ENCODE measurements at regions not wholly inside any gene's neighbourhood (a gene's known extent, or its start where the extent isn't known, plus 50 kb on each side); places are given as distances from the start of the nearest gene placed in this dataset.

DNA sequence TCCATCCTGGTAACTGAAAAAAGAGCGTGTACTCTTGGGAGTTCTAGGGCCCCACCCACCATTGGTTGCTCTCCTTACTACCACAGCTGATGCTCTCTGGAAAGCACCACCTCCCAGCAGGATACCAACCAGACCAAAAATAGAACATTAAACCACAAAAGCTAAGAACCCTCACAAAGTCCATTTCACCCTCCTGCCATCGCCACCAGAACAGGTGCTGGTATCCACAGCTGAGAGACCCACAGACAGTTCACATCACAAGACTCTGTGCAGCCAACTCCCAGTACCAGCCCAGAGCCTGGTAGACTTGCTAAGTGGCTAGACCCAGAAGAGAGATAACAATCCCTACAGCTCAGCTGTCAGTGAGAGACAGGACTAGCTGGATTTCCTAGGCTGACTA, 240.6 kb downstream of the PABPC4L start:
- H3K9me3 ChIP-seq (ENCODE audit: control insufficient read depth, insufficient read depth, low read depth, low read length), result no peaks in the 10 kb centered on the region
- BruUV-seq (replicated peaks), result no TSS peak
- no peak overlapping the region for H3K4me3 ChIP-seq (ENCODE audit: low read depth in 2 of 2, low read length in 2 of 2)
- CTCF ChIA-PET, result no interaction called here
- H3K4me1 ChIP-seq (ENCODE audit: control insufficient read depth, insufficient read depth, low read length), result no peaks in the 10 kb centered on the region
- H3K27me3 ChIP-seq (ENCODE audit: control insufficient read depth, insufficient read depth, low read length), result no peaks in the 10 kb centered on the region
- H3K36me3 ChIP-seq (ENCODE audit: control insufficient read depth, insufficient read depth, low read length), result no peaks in the 10 kb centered on the region
- intact Hi-C loops (cut with micrococcal nuclease; ENCODE audit: unreplicated experiment) (no loop called here), in situ Hi-C loops (cut with HindIII; ENCODE audit: low pct_unique_long_range_greater_than_20kb, low sequenced_read_pairs) (no loop called here)
- POLR2A ChIA-PET, result no interaction called here
- TF ChIP-seq POLR2AphosphoS5 (IDR thresholded peaks at IDR 0.05; ENCODE audit: low read depth, low read length), result no peak
- no peak for TF ChIP-seq SIN3A (IDR thresholded peaks at IDR 0.05; ENCODE audit: borderline replicate concordance, insufficient read depth, low read depth, low read length)
- TF ChIP-seq, protein P1, sequence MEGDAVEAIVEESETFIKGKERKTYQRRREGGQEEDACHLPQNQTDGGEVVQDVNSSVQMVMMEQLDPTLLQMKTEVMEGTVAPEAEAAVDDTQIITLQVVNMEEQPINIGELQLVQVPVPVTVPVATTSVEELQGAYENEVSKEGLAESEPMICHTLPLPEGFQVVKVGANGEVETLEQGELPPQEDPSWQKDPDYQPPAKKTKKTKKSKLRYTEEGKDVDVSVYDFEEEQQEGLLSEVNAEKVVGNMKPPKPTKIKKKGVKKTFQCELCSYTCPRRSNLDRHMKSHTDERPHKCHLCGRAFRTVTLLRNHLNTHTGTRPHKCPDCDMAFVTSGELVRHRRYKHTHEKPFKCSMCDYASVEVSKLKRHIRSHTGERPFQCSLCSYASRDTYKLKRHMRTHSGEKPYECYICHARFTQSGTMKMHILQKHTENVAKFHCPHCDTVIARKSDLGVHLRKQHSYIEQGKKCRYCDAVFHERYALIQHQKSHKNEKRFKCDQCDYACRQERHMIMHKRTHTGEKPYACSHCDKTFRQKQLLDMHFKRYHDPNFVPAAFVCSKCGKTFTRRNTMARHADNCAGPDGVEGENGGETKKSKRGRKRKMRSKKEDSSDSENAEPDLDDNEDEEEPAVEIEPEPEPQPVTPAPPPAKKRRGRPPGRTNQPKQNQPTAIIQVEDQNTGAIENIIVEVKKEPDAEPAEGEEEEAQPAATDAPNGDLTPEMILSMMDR (IDR thresholded peaks at IDR 0.05), result no peak
- TF ChIP-seq, protein P2, sequence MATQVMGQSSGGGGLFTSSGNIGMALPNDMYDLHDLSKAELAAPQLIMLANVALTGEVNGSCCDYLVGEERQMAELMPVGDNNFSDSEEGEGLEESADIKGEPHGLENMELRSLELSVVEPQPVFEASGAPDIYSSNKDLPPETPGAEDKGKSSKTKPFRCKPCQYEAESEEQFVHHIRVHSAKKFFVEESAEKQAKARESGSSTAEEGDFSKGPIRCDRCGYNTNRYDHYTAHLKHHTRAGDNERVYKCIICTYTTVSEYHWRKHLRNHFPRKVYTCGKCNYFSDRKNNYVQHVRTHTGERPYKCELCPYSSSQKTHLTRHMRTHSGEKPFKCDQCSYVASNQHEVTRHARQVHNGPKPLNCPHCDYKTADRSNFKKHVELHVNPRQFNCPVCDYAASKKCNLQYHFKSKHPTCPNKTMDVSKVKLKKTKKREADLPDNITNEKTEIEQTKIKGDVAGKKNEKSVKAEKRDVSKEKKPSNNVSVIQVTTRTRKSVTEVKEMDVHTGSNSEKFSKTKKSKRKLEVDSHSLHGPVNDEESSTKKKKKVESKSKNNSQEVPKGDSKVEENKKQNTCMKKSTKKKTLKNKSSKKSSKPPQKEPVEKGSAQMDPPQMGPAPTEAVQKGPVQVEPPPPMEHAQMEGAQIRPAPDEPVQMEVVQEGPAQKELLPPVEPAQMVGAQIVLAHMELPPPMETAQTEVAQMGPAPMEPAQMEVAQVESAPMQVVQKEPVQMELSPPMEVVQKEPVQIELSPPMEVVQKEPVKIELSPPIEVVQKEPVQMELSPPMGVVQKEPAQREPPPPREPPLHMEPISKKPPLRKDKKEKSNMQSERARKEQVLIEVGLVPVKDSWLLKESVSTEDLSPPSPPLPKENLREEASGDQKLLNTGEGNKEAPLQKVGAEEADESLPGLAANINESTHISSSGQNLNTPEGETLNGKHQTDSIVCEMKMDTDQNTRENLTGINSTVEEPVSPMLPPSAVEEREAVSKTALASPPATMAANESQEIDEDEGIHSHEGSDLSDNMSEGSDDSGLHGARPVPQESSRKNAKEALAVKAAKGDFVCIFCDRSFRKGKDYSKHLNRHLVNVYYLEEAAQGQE (IDR thresholded peaks at IDR 0.05; ENCODE audit: insufficient read depth in 1 of 2, low read depth in 2 of 2, low read length in 1 of 2), result no peak
- TF ChIP-seq TCF7L2 (IDR thresholded peaks at IDR 0.05; ENCODE audit: low read depth, low read length), result no peak
- ATAC-seq (no peak), DNase-seq (ENCODE audit: low read depth, low spot score) (no peak)
- H3K27ac ChIP-seq (ENCODE audit: low read length), result no peak overlapping the region

DNA sequence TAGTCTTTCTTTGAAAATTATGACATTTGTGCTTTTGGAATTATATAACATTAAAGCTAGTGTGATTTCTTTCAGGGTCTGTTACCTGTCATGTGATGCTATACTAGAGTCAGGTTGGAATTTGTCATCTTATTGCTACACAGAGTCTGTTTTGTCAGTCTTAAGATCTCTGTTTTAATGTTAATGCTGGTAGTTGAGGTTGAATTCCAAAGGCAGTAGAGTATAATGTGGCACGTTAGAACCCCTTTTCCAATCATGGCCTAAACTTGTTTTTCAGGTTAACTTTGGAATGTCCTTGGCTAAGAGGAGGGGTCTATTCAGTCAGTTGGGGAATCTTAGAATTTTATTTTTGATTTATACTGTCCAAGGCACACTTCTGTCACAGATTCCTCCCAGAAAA, 258.5 kb downstream of the PABPC4L start:
- TF ChIP-seq, protein P1 (IDR thresholded peaks at IDR 0.05), result no peak
- TF ChIP-seq TCF7L2 (IDR thresholded peaks at IDR 0.05; ENCODE audit: low read depth, low read length) (no peak), POLR2AphosphoS5 (IDR thresholded peaks at IDR 0.05; ENCODE audit: low read depth, low read length) (no peak), SIN3A (IDR thresholded peaks at IDR 0.05; ENCODE audit: borderline replicate concordance, insufficient read depth, low read depth, low read length) (no peak)
- TF ChIP-seq, protein P2 (IDR thresholded peaks at IDR 0.05; ENCODE audit: insufficient read depth in 1 of 2, low read depth in 2 of 2, low read length in 1 of 2), result no peak
- H3K4me3 ChIP-seq (ENCODE audit: low read depth in 2 of 2, low read length in 2 of 2), result no peak overlapping the region
- intact Hi-C loops (cut with micrococcal nuclease; ENCODE audit: unreplicated experiment) (no loop called here), in situ Hi-C loops (cut with HindIII; ENCODE audit: low pct_unique_long_range_greater_than_20kb, low sequenced_read_pairs) (no loop called here)
- H3K27me3 ChIP-seq (ENCODE audit: control insufficient read depth, insufficient read depth, low read length), result no peaks in the 10 kb centered on the region
- H3K4me1 ChIP-seq (ENCODE audit: control insufficient read depth, insufficient read depth, low read length), result no peaks in the 10 kb centered on the region
- DNase-seq (ENCODE audit: low read depth, low spot score), result no peak
- ATAC-seq, result no peak
- ChIA-PET CTCF (no interaction called here), POLR2A (no interaction called here)
- no peaks in the 10 kb centered on the region for H3K9me3 ChIP-seq (ENCODE audit: control insufficient read depth, insufficient read depth, low read depth, low read length)
- BruUV-seq (replicated peaks), result no TSS peak
- H3K36me3 ChIP-seq (ENCODE audit: control insufficient read depth, insufficient read depth, low read length), result no peaks in the 10 kb centered on the region
- H3K27ac ChIP-seq (ENCODE audit: low read length), result no peak overlapping the region

All from Panc1 (cell line).